GM12878 (cell line): ENCODE measurements at regions not wholly inside any gene's neighbourhood (a gene's known extent, or its start where the extent isn't known, plus 50 kb on each side); places are given as distances from the start of the nearest gene placed in this dataset.

ENCODE experiments used
- ATAC-seq: fragments of 200-7000 bp; cut with Tn5 transposase; 3 replicates; pipeline ENCODE4 v1.9.1; 2020; ENCODE audit warnings: mild to moderate bottlenecking, moderate library complexity
- BruUV-seq: library from RNA; stranded (reverse); fragments of 400-500 nt; replicated peaks from 2 replicates; lab custom pipeline; 2021; lab: Mats Ljungman, UMichigan
- CTCF ChIA-PET: fragments of 300-600 bp; sonication (Branson Sonifier 250); formaldehyde crosslinking; extraction: SDS; loops from one replicate; lab custom pipeline; 2021; ENCODE audit warnings: inconsistent platforms; lab: Yijun Ruan, JAX
- POLR2A ChIA-PET: fragments of 350-600 bp; formaldehyde crosslinking; extraction: SDS; loops from one replicate; lab custom pipeline; 2021; ENCODE audit warnings: inconsistent platforms; lab: Charles Lee
- RAD21 ChIA-PET: fragments of 300-600 bp; sonication (Branson Sonifier 250); formaldehyde crosslinking; loops from one replicate; lab custom pipeline; 2023; ENCODE audit warnings: antibody characterized with exemption; ENCODE audit not compliant: unreplicated experiment; lab: Charles Lee
- SMC1A ChIA-PET: fragments of 300-600 bp; sonication (Branson Sonifier 250); formaldehyde crosslinking; loops from one replicate; lab custom pipeline; 2023; ENCODE audit not compliant: unreplicated experiment, uncharacterized antibody; lab: Charles Lee
- DNase-seq: peaks from one replicate; pipeline ENCODE4 v3.0.0-alpha.2; 2011; ENCODE audit warnings: low read depth, low spot score
- FAIRE-seq: peaks from 3 replicates; lab custom pipeline; 2011; peaks lifted over from hg19 to GRCh38; lab: Jason Lieb, UNC
- H2AFZ ChIP-seq: 2 replicates; pipeline ENCODE4 v1.6.0; 2011; ENCODE audit warnings: low read depth, low read length, control low read depth; ENCODE audit not compliant: control insufficient read depth
- H3K27ac ChIP-seq: 2 replicates; pipeline ENCODE4 v1.5.1; 2011; ENCODE audit warnings: control low read depth; ENCODE audit not compliant: control insufficient read depth, insufficient read depth
- H3K27me3 ChIP-seq, 2 experiments: replicated peaks in 1 of 2; 2 replicates each; pipeline versions ENCODE4 v1.6.0 to v1.6.1; 2011; ENCODE audit warnings: low read length in 1 of 2; ENCODE audit not compliant: control insufficient read depth in 2 of 2, insufficient read depth in 2 of 2
- H3K36me3 ChIP-seq, 2 experiments: 2 replicates each; pipeline ENCODE4 v1.5.1; 2011; ENCODE audit warnings: low read length in 1 of 2; ENCODE audit not compliant: control insufficient read depth in 2 of 2, insufficient read depth in 2 of 2
- H3K4me1 ChIP-seq: 2 replicates; pipeline ENCODE4 v1.6.1; 2011; ENCODE audit warnings: mild to moderate bottlenecking, low read length, moderate library complexity, mixed read lengths; ENCODE audit not compliant: control insufficient read depth, insufficient read depth
- H3K4me2 ChIP-seq: 2 replicates; pipeline ENCODE4 v1.6.0; 2011; ENCODE audit warnings: control low read depth; ENCODE audit not compliant: control insufficient read depth, insufficient read depth
- H3K4me3 ChIP-seq: fragments of 200-600 bp; sonication (generic); 2 replicates; pipeline ENCODE4 v1.5.1; 2016
- H3K79me2 ChIP-seq: 2 replicates; pipeline ENCODE4 v1.6.0; 2011; ENCODE audit warnings: low read length; ENCODE audit not compliant: control insufficient read depth, insufficient read depth
- H3K9ac ChIP-seq: 2 replicates; pipeline ENCODE4 v1.8.0; 2011; ENCODE audit warnings: low read length, control low read depth, mixed read lengths; ENCODE audit not compliant: control insufficient read depth, insufficient read depth
- H3K9me3 ChIP-seq: replicated peaks from 3 replicates; pipeline ENCODE4 v1.5.1; 2011; ENCODE audit warnings: mild to moderate bottlenecking, low read length; ENCODE audit not compliant: control insufficient read depth, insufficient read depth
- H4K20me1 ChIP-seq: 2 replicates; pipeline ENCODE4 v1.6.0; 2011; ENCODE audit not compliant: control insufficient read depth, insufficient read depth
- BACH1 ChIP-seq: fragments of 450-650 bp; IDR thresholded peaks from 2 replicates; pipeline ENCODE4 v1.6.1; 2017; ENCODE audit warnings: mild to moderate bottlenecking, borderline replicate concordance
- BHLHE40 ChIP-seq, 2 experiments: fragments of 450-650 bp in 1 of 2; IDR thresholded peaks; 2 replicates each; pipeline ENCODE4 v1.6.1; 2011 to 2017; ENCODE audit warnings: low read depth in 2 of 2, borderline replicate concordance in 1 of 2, improper control_type of control experiment in 1 of 2, low read length in 1 of 2, mild to moderate bottlenecking in 1 of 2
- CBFB ChIP-seq: IDR thresholded peaks from 2 replicates; pipeline ENCODE4 v1.6.1; 2016; ENCODE audit warnings: antibody characterized with exemption, low read depth
- CREB1 ChIP-seq: IDR thresholded peaks from 2 replicates; pipeline ENCODE4 v1.6.1; 2012; ENCODE audit warnings: low read depth, mild to moderate bottlenecking, inconsistent platforms
- CUX1 ChIP-seq: IDR thresholded peaks from 2 replicates; pipeline ENCODE4 v1.6.1; 2012; ENCODE audit warnings: improper control_type of control experiment, low read depth, low read length; ENCODE audit not compliant: insufficient replicate concordance
- E2F8 ChIP-seq: fragments of 450-650 bp; IDR thresholded peaks from 2 replicates; pipeline ENCODE4 v1.6.1; 2018; ENCODE audit warnings: mild to moderate bottlenecking, low read depth, moderate library complexity; ENCODE audit not compliant: partially characterized antibody
- FOXM1 ChIP-seq: IDR thresholded peaks from 2 replicates; pipeline ENCODE4 v1.6.1; 2012; ENCODE audit warnings: low read depth, mild to moderate bottlenecking, inconsistent platforms, low read length, moderate library complexity
- RAD51 ChIP-seq: fragments of 450-650 bp; IDR thresholded peaks from 2 replicates; pipeline ENCODE4 v1.6.1; 2016; ENCODE audit warnings: moderate library complexity, mild to moderate bottlenecking, inconsistent platforms
- RBBP5 ChIP-seq: fragments of 200-600 bp; sonication (generic); conservative IDR thresholded peaks from 2 replicates; pipeline ENCODE4 v1.6.1; 2016
- SIX5 ChIP-seq: IDR thresholded peaks from 2 replicates; pipeline ENCODE4 v1.6.1; 2011; ENCODE audit warnings: mild to moderate bottlenecking, low read depth, low read length, moderate library complexity; ENCODE audit not compliant: severe bottlenecking
- SMARCA5 ChIP-seq: fragments of 450-650 bp; IDR thresholded peaks from 2 replicates; pipeline ENCODE4 v1.6.1; 2017; ENCODE audit warnings: mild to moderate bottlenecking
- SREBF2 ChIP-seq: IDR thresholded peaks from 2 replicates; pipeline ENCODE4 v1.6.1; 2012; ENCODE audit warnings: mild to moderate bottlenecking, low read length
- TCF12 ChIP-seq: IDR thresholded peaks from 2 replicates; pipeline ENCODE4 v1.6.1; 2011; ENCODE audit warnings: low read depth, mild to moderate bottlenecking, low read length
- WGBS: methylation state at CpG from one replicate; pipeline ENCODE4 v1.1.6; 2016; ENCODE audit warnings: low lambda C conversion rate; ENCODE audit not compliant: insufficient replicate concordance, insufficient coverage; ENCODE audit errors: missing lambda C conversion rate; 5-methylcytosine and 5-hydroxymethylcytosine counted together
- in situ Hi-C: fragments of 300-500 bp; cut with MboI; formaldehyde crosslinking; loops from 9 replicates; pipeline ENCODE4 v1.14.3; 2018; ENCODE audit warnings: mixed read lengths
- intact Hi-C: fragments of 100-400 bp; cut with micrococcal nuclease; formaldehyde crosslinking; loops from one replicate; pipeline ENCODE4 v1.14.2; 2022; ENCODE audit not compliant: unreplicated experiment

DNA sequence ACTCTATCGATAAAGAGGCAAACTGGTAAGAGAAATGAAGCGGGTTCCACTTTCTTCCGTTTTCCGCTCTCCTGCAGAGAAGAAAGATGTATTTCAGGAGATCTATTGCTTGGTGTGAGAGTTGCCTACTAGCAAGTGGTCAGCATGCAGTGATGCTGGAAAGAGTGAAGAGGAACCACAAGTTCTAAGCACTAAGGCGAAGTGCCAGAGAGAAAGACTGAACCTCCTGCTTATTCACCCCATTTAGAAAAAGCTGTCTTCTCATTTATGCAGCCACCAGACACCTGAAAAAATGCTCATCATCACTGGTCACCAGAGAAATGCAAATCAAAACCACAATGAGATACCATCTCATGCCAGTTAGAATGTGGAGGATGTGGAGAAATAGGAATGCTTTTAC, 78.7 kb upstream of the GPC6 start:
- no peak for ATAC-seq
- WGBS = 62% methylated on average over 5 of the region's 5 CpGs
- no peak overlapping the region for H3K27ac ChIP-seq
- no peak for DNase-seq
- no peaks in the 10 kb centered on the region for H3K4me1 ChIP-seq
- POLR2A ChIA-PET = no interaction called here
- no peak overlapping the region for H3K9ac ChIP-seq
- FAIRE-seq = no peak
- SMC1A ChIA-PET = no interaction called here
- CTCF ChIA-PET = no interaction called here
- intact Hi-C loops = no loop called here
- in situ Hi-C loops = no loop called here
- no peak overlapping the region for H3K4me2 ChIP-seq
- no peaks in the 10 kb centered on the region for H3K36me3 ChIP-seq
- H4K20me1 ChIP-seq = no peaks in the 10 kb centered on the region
- RAD21 ChIA-PET = no interaction called here
- no peak overlapping the region for H3K4me3 ChIP-seq
- H2AFZ ChIP-seq = no peak overlapping the region
- H3K27me3 ChIP-seq = no peaks in the 10 kb centered on the region
- no TSS peak for BruUV-seq
- H3K9me3 ChIP-seq = no peaks in the 10 kb centered on the region
- no peaks in the 10 kb centered on the region for H3K79me2 ChIP-seq
- TF ChIP-seq CBFB (no peak), TCF12 (no peak), SMARCA5 (no peak), SREBF2 (no peak), BHLHE40 (IDR thresholded peaks at IDR 0.05; ENCODE audit: borderline replicate concordance in 1 of 2, low read depth in 2 of 2, low read length in 1 of 2) (no peak), CREB1 (no peak), SIX5 (no peak), RAD51 (no peak), RBBP5 (no peak), BACH1 (no peak), CUX1 (no peak), FOXM1 (no peak), E2F8 (no peak)
